NCI-H2081 treated with DMSO at 0.1 percent for 48 hours (cell line): ENCODE measurements at regions not wholly inside any gene's neighbourhood (a gene's known extent, or its start where the extent isn't known, plus 50 kb on each side); places are given as distances from the start of the nearest gene placed in this dataset.
"Not testable (repeated sequence)": the region's sequence is repeated elsewhere in the genome, so short reads cannot be mapped to it uniquely, and the experiment has no call there.

Source experiments
- DNase-seq: peaks from one replicate; lab custom pipeline; 2025; lab: John Stamatoyannopoulos, UW

- no peak for DNase-seq
Observed at GRCh38 chr11:86167499-86168164, 76.9 kb upstream of the EED start.

- DNase-seq, result not testable (repeated sequence)
Observed at GRCh38 chr11:86166287-86166686, 78.3 kb upstream of the EED start.

GRCh38 chr11:86164106-86164505, 80.4 kb upstream of the EED start:
- no peak for DNase-seq

- not testable (repeated sequence) for DNase-seq
Observed at GRCh38 chr11:86163221-86163876, 81.2 kb upstream of the EED start.

GRCh38 chr11:86162239-86162638, 82.3 kb upstream of the EED start:
- no peak for DNase-seq

- DNase-seq, result no peak
Observed at GRCh38 chr11:86161837-86162236, 82.7 kb upstream of the EED start.

- no peak for DNase-seq
Observed at GRCh38 chr11:86161336-86161735, 83.2 kb upstream of the EED start.

- DNase-seq, result no peak
Observed at GRCh38 chr11:86160541-86161149, 83.9 kb upstream of the EED start.

GRCh38 chr11:86159581-86159891, 85.0 kb upstream of the EED start:
- no peak for DNase-seq

GRCh38 chr11:86158704-86159580, 85.6 kb upstream of the EED start:
- DNase-seq, result no peak

GRCh38 chr11:86157797-86158378, 86.7 kb upstream of the EED start:
- no peak for DNase-seq

- no peak for DNase-seq
Observed at GRCh38 chr11:86156397-86156955, 87.6 kb upstream of the PICALM start.

GRCh38 chr11:86155200-86155844, 86.4 kb upstream of the PICALM start:
- DNase-seq, result no peak

GRCh38 chr11:86153439-86153838, 84.6 kb upstream of the PICALM start:
- no peak for DNase-seq

- no peak for DNase-seq
Observed at GRCh38 chr11:86152901-86153300, 84.0 kb upstream of the PICALM start.

- no peak for DNase-seq
Observed at GRCh38 chr11:86152006-86152862, 83.3 kb upstream of the PICALM start.

GRCh38 chr11:86151174-86152005, 82.5 kb upstream of the PICALM start:
- no peak for DNase-seq

GRCh38 chr11:86150847-86151173, 81.9 kb upstream of the PICALM start:
- DNase-seq, result no peak

- DNase-seq, result no peak
Observed at GRCh38 chr11:86149792-86150191, 80.9 kb upstream of the PICALM start.

GRCh38 chr11:86148345-86148747, 79.5 kb upstream of the PICALM start:
- DNase-seq, result no peak
